ENCODE measurements at regions not wholly inside any gene's neighbourhood (a gene's known extent, or its start where the extent isn't known, plus 50 kb on each side); places are given as distances from the start of the nearest gene placed in this dataset.
"Not testable (repeated sequence)": the region's sequence is repeated elsewhere in the genome, so short reads cannot be mapped to it uniquely, and the experiment has no call there.

- H3K4me3 ChIP-seq (ENCODE audit: low read depth, low read length), result no peak overlapping the region
- TF ChIP-seq, protein P1, sequence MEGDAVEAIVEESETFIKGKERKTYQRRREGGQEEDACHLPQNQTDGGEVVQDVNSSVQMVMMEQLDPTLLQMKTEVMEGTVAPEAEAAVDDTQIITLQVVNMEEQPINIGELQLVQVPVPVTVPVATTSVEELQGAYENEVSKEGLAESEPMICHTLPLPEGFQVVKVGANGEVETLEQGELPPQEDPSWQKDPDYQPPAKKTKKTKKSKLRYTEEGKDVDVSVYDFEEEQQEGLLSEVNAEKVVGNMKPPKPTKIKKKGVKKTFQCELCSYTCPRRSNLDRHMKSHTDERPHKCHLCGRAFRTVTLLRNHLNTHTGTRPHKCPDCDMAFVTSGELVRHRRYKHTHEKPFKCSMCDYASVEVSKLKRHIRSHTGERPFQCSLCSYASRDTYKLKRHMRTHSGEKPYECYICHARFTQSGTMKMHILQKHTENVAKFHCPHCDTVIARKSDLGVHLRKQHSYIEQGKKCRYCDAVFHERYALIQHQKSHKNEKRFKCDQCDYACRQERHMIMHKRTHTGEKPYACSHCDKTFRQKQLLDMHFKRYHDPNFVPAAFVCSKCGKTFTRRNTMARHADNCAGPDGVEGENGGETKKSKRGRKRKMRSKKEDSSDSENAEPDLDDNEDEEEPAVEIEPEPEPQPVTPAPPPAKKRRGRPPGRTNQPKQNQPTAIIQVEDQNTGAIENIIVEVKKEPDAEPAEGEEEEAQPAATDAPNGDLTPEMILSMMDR (IDR thresholded peaks at IDR 0.05; ENCODE audit: borderline replicate concordance, insufficient read depth, low read depth, low read length), result no peak
Measured at GRCh38 chr13:33659466-33659865, 158.5 kb upstream of the RFC3 start.

GRCh38 chr13:33659894-33660293 is 158.1 kb upstream of the RFC3 start:
- H3K4me3 ChIP-seq (ENCODE audit: low read depth, low read length), result no peak overlapping the region
- TF ChIP-seq, protein P1 (IDR thresholded peaks at IDR 0.05; ENCODE audit: borderline replicate concordance, insufficient read depth, low read depth, low read length), result no peak

- TF ChIP-seq, protein P1 (IDR thresholded peaks at IDR 0.05; ENCODE audit: borderline replicate concordance, insufficient read depth, low read depth, low read length), result no peak
- H3K4me3 ChIP-seq (ENCODE audit: low read depth, low read length), result no peak overlapping the region
Measured at GRCh38 chr13:33662392-33662791, 155.6 kb upstream of the RFC3 start.

- no peak overlapping the region for H3K4me3 ChIP-seq (ENCODE audit: low read depth, low read length)
- TF ChIP-seq, protein P1 (IDR thresholded peaks at IDR 0.05; ENCODE audit: borderline replicate concordance, insufficient read depth, low read depth, low read length), result no peak
Measured at GRCh38 chr13:33665626-33666175, 152.2 kb upstream of the RFC3 start.

DNA sequence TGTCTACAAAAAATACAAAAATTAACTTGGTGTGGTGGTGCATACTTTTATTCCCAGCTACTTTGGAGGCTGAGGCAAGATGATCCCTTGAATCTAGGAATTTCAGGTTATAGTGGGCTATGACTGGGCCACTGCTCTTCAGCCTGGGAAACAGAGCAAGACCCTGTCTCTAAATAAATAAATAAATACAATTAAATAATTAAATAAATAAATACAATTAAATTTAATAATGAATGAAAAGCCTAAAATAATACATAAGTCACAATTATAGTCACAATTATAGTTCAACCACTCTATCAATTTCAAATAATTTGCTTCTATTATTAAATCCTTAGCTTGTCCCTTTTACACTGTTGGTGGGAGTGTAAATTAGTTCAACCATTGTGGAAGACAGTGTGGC is 146.4 kb upstream of the RFC3 start:
- H3K4me3 ChIP-seq (ENCODE audit: low read depth, low read length), result no peak overlapping the region
- TF ChIP-seq, protein P1 (IDR thresholded peaks at IDR 0.05; ENCODE audit: borderline replicate concordance, insufficient read depth, low read depth, low read length), result no peak

DNA sequence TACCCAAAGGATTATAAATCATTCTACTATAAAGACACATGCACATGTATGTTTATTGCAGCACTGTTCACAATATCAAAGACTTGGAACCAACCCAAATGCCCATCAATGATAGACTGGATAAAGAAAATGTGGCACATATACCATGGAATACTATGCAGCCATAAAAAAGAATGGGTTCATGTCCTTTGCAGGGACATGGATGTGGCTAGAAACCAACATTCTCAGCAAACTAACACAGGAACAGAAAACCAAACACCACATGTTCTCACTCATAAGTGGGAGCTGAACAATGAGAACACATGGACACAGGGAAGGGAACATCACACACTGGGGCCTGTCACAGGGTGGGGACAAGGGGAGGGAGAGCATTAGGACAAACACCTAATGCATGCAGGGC is 145.9 kb upstream of the RFC3 start:
- H3K4me3 ChIP-seq (ENCODE audit: low read depth, low read length), result not testable (repeated sequence)

DNA sequence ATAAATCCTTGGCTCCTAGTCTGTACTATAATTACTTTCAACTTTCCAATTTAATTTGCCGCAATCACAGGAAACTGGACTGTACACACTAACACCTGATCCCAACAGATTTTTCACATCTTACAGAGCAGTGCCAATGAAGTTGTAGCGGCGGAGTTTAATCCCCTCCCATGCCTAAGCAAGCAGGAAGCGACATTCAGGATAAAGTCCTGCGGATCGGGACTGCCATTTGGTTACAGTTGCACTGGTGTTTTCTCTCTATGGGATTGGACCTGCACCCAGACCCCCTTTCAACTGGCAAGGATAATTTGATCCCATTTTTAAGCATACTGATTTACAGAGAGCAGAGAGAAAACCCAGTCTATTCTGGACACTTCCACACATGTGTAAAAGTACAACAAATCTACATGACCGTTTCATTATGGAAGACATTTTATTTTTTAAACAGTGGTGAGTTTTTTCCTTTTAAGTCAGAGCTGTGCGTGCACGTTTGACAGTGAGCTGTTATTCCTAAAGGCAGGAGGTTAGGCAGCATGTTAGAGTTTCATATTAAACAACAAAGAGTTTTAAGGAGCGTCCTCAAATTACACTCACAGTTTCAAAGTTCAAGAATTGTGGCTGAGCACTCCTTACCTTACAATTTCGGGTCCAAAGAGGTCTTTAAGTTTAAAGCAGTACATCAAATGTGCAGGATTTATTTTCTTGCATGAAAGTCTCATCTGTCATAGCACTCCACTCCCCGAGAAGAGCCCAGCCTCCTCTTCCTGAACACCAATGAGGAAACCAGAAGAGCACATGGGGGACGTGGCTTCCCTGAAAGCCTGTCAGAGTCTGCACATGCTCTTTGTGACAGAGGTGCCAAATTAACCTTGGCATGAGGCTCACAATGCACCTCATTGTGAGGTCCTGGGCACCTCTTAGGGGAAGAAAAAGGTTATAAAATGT is 141.6 kb upstream of the RFC3 start:
- TF ChIP-seq, protein P1 (IDR thresholded peaks at IDR 0.05; ENCODE audit: borderline replicate concordance, insufficient read depth, low read depth, low read length), result no peak
- no peak overlapping the region for H3K4me3 ChIP-seq (ENCODE audit: low read depth, low read length)

Data from GM12875 (cell line).